ENCODE measurements at regions not wholly inside any gene's neighbourhood (a gene's known extent, or its start where the extent isn't known, plus 50 kb on each side); places are given as distances from the start of the nearest gene placed in this dataset.

GRCh38 chr18:65414501-65414900 is 336.3 kb upstream of the CDH7 start (continued):
- TF ChIP-seq AFF4 (CRISPR knock-in tag; IDR thresholded peaks at IDR 0.05; ENCODE audit: borderline replicate concordance) (no peak), ZNF232 (CRISPR knock-in tag; IDR thresholded peaks at IDR 0.05) (no peak), ERG (CRISPR knock-in tag; IDR thresholded peaks at IDR 0.05) (no peak)

GRCh38 chr18:65411061-65411460 is 339.8 kb upstream of the CDH7 start:
- no peak for ATAC-seq
- no peak for DNase-seq (ENCODE audit: low spot score)
- no peak overlapping the region for H3K27ac Mint-ChIP-seq
- H3K36me3 Mint-ChIP-seq, result no peaks in the 10 kb centered on the region
- no peaks in the 10 kb centered on the region for H3K9me3 Mint-ChIP-seq
- H3K4me3 Mint-ChIP-seq, result no peak overlapping the region
- H3K27me3 Mint-ChIP-seq (ENCODE audit: low read depth), result no peaks in the 10 kb centered on the region
- POLR2A ChIA-PET, result no interaction called here
- no peak for TF ChIP-seq ATF2 (CRISPR knock-in tag; IDR thresholded peaks at IDR 0.05; ENCODE audit: borderline replicate concordance, low read depth)
- no peak for TF ChIP-seq CREB1 (CRISPR knock-in tag; IDR thresholded peaks at IDR 0.05)
- TF ChIP-seq ZBTB21 (CRISPR knock-in tag; IDR thresholded peaks at IDR 0.05; ENCODE audit: borderline replicate concordance), result no peak
- TF ChIP-seq KAT7 (CRISPR knock-in tag; IDR thresholded peaks at IDR 0.05; ENCODE audit: borderline replicate concordance), result no peak
- no peak for TF ChIP-seq ZNF281 (CRISPR knock-in tag; IDR thresholded peaks at IDR 0.05)
- no peak for TF ChIP-seq HMGXB4 (CRISPR knock-in tag; IDR thresholded peaks at IDR 0.05)
- CTCF ChIA-PET, result no interaction called here
- H3K4me1 Mint-ChIP-seq, result peaks cover 13% of the 10 kb centered on the region

- no peak for DNase-seq (ENCODE audit: low spot score)
- ChIA-PET POLR2A (interaction anchor here (0.6 kb wide), 1 partner anchor 52 kb away, joined by 5 read pairs; no protein-coding TSS in a partner anchor), CTCF (no interaction called here)
- Mint-ChIP-seq H3K36me3 (no peaks in the 10 kb centered on the region), H3K27ac (no peak overlapping the region), H3K4me3 (no peak overlapping the region), H3K4me1 (0 out of 2 replicates have a peak, but pooled peaks cover under 1% of the 10 kb centered on the region), H3K27me3 (ENCODE audit: low read depth) (no peaks in the 10 kb centered on the region), H3K9me3 (peaks cover 7% of the 10 kb centered on the region; the same call in 1 of the 2 replicates)
- ATAC-seq, result no peak
- TF ChIP-seq AR (CRISPR knock-in tag; IDR thresholded peaks at IDR 0.05) (no peak), NFYB (CRISPR knock-in tag; conservative IDR thresholded peaks at IDR 0.05; ENCODE audit: low read depth) (no peak), ZSCAN18 (CRISPR knock-in tag; IDR thresholded peaks at IDR 0.05) (no peak), OVOL2 (CRISPR knock-in tag; IDR thresholded peaks at IDR 0.05; ENCODE audit: borderline replicate concordance) (no peak), MXD4 (CRISPR knock-in tag; IDR thresholded peaks at IDR 0.05; ENCODE audit: borderline replicate concordance) (no peak), SMAD4 (CRISPR knock-in tag; IDR thresholded peaks at IDR 0.05) (no peak), GTF2I (CRISPR knock-in tag; conservative IDR thresholded peaks at IDR 0.05) (no peak)
Measured at GRCh38 chr18:65409261-65409660, 341.6 kb upstream of the CDH7 start.
